ENCODE measurements at regions not wholly inside any gene's neighbourhood (a gene's known extent, or its start where the extent isn't known, plus 50 kb on each side); places are given as distances from the start of the nearest gene placed in this dataset.
"Not testable (repeated sequence)": the region's sequence is repeated elsewhere in the genome, so short reads cannot be mapped to it uniquely, and the experiment has no call there.

GRCh38 chr13:50651922-50652321 is 191.6 kb downstream of the DLEU7 start:
- H2AFZ ChIP-seq (ENCODE audit: low read length): no peak overlapping the region
- H3K79me2 ChIP-seq (ENCODE audit: control insufficient read depth, insufficient read depth, low read length): no peaks in the 10 kb centered on the region
- TF ChIP-seq EZH2 (IDR thresholded peaks at IDR 0.05; ENCODE audit: low read length, missing control alignments) (no peak), CTCF (conservative IDR thresholded peaks at IDR 0.05 in 1 of 2, IDR thresholded peaks at IDR 0.05 in 1 of 2; ENCODE audit: low read depth in 1 of 2, low read length in 2 of 2) (no peak)
- peaks cover 2% of the 10 kb centered on the region for H3K27me3 ChIP-seq (ENCODE audit: control insufficient read depth, insufficient read depth, low read length)
- H3K4me1 ChIP-seq (ENCODE audit: control insufficient read depth, extremely low read depth, insufficient read depth, low read length): no peaks in the 10 kb centered on the region
- H4K20me1 ChIP-seq (ENCODE audit: control insufficient read depth, extremely low read depth, insufficient read depth, low read length): no peaks in the 10 kb centered on the region
- no peak overlapping the region for H3K4me3 ChIP-seq (replicated peaks in 1 of 4; ENCODE audit: control extremely low read depth in 1 of 4, insufficient read depth in 1 of 4, low read depth in 3 of 4, low read length in 4 of 4)
- no peak for DNase-seq (ENCODE audit: low read depth in 2 of 2)
- no peak overlapping the region for H3K27ac ChIP-seq (ENCODE audit: insufficient read depth, low read length)
- H3K4me2 ChIP-seq (ENCODE audit: extremely low read depth, insufficient read depth, low read length): no peak overlapping the region
- H3K9me3 ChIP-seq (ENCODE audit: control insufficient read depth, insufficient read depth, low read depth, low read length): no peaks in the 10 kb centered on the region
- H3K9ac ChIP-seq (ENCODE audit: insufficient read depth, low read length): no peak overlapping the region
- no peaks in the 10 kb centered on the region for H3K36me3 ChIP-seq (ENCODE audit: control insufficient read depth, insufficient read depth, low read length)

GRCh38 chr13:50654331-50654730 is 189.2 kb downstream of the DLEU7 start:
- Histone ChIP-seq H3K79me2 (ENCODE audit: control insufficient read depth, insufficient read depth, low read length) (no peaks in the 10 kb centered on the region), H3K9me3 (ENCODE audit: control insufficient read depth, insufficient read depth, low read depth, low read length) (no peaks in the 10 kb centered on the region), H3K4me1 (ENCODE audit: control insufficient read depth, extremely low read depth, insufficient read depth, low read length) (no peaks in the 10 kb centered on the region), H2AFZ (ENCODE audit: low read length) (no peak overlapping the region), H3K4me2 (ENCODE audit: extremely low read depth, insufficient read depth, low read length) (no peak overlapping the region), H4K20me1 (ENCODE audit: control insufficient read depth, extremely low read depth, insufficient read depth, low read length) (no peaks in the 10 kb centered on the region), H3K27ac (ENCODE audit: insufficient read depth, low read length) (no peak overlapping the region), H3K4me3 (replicated peaks in 1 of 4; ENCODE audit: control extremely low read depth in 1 of 4, insufficient read depth in 1 of 4, low read depth in 3 of 4, low read length in 4 of 4) (no peak overlapping the region), H3K27me3 (ENCODE audit: control insufficient read depth, insufficient read depth, low read length) (peaks cover 2% of the 10 kb centered on the region), H3K9ac (ENCODE audit: insufficient read depth, low read length) (no peak overlapping the region), H3K36me3 (ENCODE audit: control insufficient read depth, insufficient read depth, low read length) (no peaks in the 10 kb centered on the region)
- no peak for TF ChIP-seq EZH2 (IDR thresholded peaks at IDR 0.05; ENCODE audit: low read length, missing control alignments)
- no peak for TF ChIP-seq CTCF (conservative IDR thresholded peaks at IDR 0.05 in 1 of 2, IDR thresholded peaks at IDR 0.05 in 1 of 2; ENCODE audit: low read depth in 1 of 2, low read length in 2 of 2)
- DNase-seq (ENCODE audit: low read depth in 2 of 2): no peak

- not testable (repeated sequence) for H3K4me3 ChIP-seq (replicated peaks in 1 of 4; ENCODE audit: control extremely low read depth in 1 of 4, insufficient read depth in 1 of 4, low read depth in 3 of 4, low read length in 4 of 4); H3K9ac ChIP-seq (ENCODE audit: insufficient read depth, low read length); H2AFZ ChIP-seq (ENCODE audit: low read length); H3K27ac ChIP-seq (ENCODE audit: insufficient read depth, low read length); DNase-seq (ENCODE audit: low read depth in 2 of 2); H4K20me1 ChIP-seq (ENCODE audit: control insufficient read depth, extremely low read depth, insufficient read depth, low read length); H3K9me3 ChIP-seq (ENCODE audit: control insufficient read depth, insufficient read depth, low read depth, low read length); H3K4me1 ChIP-seq (ENCODE audit: control insufficient read depth, extremely low read depth, insufficient read depth, low read length); H3K27me3 ChIP-seq (ENCODE audit: control insufficient read depth, insufficient read depth, low read length); H3K4me2 ChIP-seq (ENCODE audit: extremely low read depth, insufficient read depth, low read length); H3K36me3 ChIP-seq (ENCODE audit: control insufficient read depth, insufficient read depth, low read length); H3K79me2 ChIP-seq (ENCODE audit: control insufficient read depth, insufficient read depth, low read length)
These were observed 181.6 kb downstream of the DLEU7 start for GRCh38 chr13:50661881-50662280.

Data from fibroblast of lung (primary cell).